DND-41 (cell line): ENCODE measurements at regions not wholly inside any gene's neighbourhood (a gene's known extent, or its start where the extent isn't known, plus 50 kb on each side); places are given as distances from the start of the nearest gene placed in this dataset.

Experiments used
- EZH2 ChIP-seq: IDR thresholded peaks from 3 replicates; pipeline ENCODE4 v1.6.1; 2012; ENCODE audit warnings: borderline replicate concordance, low read depth, mild to moderate bottlenecking, moderate library complexity, low read length, inconsistent platforms; ENCODE audit not compliant: severe bottlenecking
- TF ChIP-seq, protein P1 (sequence below): IDR thresholded peaks from 2 replicates; pipeline ENCODE4 v1.5.1; 2012; ENCODE audit warnings: borderline replicate concordance, low read length, moderate library complexity, mild to moderate bottlenecking; ENCODE audit not compliant: poor library complexity, severe bottlenecking; ENCODE audit errors: extremely low read depth

DNA sequence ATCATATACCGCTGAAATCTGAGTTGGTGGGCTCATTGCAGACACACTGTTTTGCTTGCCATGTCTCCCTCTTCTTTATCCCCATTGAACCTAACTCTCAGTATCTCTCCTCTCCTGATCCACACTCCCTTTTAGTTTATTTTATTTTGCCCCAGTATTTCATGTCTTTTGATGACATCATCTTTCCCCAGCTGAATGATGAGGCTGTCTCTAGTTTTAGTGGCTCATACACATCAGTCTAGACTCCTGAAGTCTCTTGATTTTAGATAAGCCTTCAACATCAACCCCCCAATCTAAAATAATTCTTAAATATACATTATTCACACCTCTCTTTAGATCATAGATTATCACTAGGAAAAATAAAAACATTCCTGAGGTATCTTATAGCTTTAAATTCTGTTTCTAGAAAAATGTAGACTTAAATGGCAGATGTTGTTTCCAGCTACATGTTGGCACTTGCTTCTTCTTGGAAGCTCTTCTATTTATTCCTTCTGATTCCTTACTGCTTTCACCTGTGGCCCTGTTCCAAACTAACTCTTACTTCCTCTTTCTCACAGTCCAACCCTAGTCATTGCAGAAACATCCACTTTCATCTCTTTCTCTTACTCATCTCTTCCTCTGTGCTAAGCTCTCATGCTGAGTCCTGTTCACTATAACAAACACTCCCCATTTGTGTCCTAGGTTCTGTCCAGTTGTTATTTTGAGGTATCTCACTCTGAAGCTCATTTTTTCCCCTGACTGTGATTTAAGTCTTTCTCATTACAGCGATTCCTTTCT is 191.9 kb upstream of the SLC35B3 start:
- TF ChIP-seq, protein P1, sequence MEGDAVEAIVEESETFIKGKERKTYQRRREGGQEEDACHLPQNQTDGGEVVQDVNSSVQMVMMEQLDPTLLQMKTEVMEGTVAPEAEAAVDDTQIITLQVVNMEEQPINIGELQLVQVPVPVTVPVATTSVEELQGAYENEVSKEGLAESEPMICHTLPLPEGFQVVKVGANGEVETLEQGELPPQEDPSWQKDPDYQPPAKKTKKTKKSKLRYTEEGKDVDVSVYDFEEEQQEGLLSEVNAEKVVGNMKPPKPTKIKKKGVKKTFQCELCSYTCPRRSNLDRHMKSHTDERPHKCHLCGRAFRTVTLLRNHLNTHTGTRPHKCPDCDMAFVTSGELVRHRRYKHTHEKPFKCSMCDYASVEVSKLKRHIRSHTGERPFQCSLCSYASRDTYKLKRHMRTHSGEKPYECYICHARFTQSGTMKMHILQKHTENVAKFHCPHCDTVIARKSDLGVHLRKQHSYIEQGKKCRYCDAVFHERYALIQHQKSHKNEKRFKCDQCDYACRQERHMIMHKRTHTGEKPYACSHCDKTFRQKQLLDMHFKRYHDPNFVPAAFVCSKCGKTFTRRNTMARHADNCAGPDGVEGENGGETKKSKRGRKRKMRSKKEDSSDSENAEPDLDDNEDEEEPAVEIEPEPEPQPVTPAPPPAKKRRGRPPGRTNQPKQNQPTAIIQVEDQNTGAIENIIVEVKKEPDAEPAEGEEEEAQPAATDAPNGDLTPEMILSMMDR: no peak
- TF ChIP-seq EZH2: no peak
